ENCODE measurements at regions not wholly inside any gene's neighbourhood (a gene's known extent, or its start where the extent isn't known, plus 50 kb on each side); places are given as distances from the start of the nearest gene placed in this dataset.

- TF ChIP-seq, protein P1, sequence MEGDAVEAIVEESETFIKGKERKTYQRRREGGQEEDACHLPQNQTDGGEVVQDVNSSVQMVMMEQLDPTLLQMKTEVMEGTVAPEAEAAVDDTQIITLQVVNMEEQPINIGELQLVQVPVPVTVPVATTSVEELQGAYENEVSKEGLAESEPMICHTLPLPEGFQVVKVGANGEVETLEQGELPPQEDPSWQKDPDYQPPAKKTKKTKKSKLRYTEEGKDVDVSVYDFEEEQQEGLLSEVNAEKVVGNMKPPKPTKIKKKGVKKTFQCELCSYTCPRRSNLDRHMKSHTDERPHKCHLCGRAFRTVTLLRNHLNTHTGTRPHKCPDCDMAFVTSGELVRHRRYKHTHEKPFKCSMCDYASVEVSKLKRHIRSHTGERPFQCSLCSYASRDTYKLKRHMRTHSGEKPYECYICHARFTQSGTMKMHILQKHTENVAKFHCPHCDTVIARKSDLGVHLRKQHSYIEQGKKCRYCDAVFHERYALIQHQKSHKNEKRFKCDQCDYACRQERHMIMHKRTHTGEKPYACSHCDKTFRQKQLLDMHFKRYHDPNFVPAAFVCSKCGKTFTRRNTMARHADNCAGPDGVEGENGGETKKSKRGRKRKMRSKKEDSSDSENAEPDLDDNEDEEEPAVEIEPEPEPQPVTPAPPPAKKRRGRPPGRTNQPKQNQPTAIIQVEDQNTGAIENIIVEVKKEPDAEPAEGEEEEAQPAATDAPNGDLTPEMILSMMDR (conservative IDR thresholded peaks at IDR 0.05; ENCODE audit: low read length) = no peak
- DNase-seq (ENCODE audit: low read depth) = no peak
- no peak overlapping the region for H3K4me3 ChIP-seq (ENCODE audit: low read length)
Measured at GRCh38 chr2:67251741-67252140, 145.4 kb upstream of the ETAA1 start.

DNA sequence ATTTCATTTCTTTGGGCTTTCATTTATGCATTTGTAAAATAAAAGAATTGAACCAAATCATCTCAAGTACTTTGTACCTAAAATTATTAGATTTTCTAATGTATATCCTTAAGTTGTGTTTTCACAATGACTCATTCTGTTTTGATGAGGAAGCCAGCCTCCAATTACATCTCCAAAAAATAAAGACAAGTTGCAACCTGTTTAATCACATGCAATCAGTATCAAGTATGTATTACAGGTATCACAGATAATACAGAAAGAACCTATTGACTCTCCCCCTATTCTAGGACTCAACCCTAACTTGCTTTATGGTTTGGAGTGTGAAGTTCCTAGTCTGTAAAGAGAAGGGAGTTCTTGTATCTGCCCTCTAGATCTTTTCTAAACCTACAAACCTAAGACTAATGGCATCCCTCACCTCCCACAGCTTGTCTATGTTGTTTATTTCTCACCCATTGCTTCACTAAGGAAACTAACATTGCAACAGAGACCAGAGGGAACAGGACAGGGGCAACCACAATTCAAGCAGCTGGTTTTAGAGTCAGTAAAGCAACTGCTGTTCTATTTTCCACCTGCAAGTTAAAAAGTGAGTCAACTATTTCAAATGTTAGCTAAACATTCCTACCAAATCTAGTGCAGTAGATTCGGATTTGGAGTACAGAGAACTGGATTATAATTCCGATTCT is 141.1 kb upstream of the ETAA1 start:
- peak; percentile 68 for DNase-seq (ENCODE audit: low read depth)
- no peak overlapping the region for H3K4me3 ChIP-seq (ENCODE audit: low read length)
- TF ChIP-seq, protein P1 (conservative IDR thresholded peaks at IDR 0.05; ENCODE audit: low read length) = no peak

GRCh38 chr2:67256892-67257291 is 140.2 kb upstream of the ETAA1 start:
- DNase-seq (ENCODE audit: low read depth) = peak; percentile 16
- H3K4me3 ChIP-seq (ENCODE audit: low read length) = no peak overlapping the region
- TF ChIP-seq, protein P1 (conservative IDR thresholded peaks at IDR 0.05; ENCODE audit: low read length) = no peak

GRCh38 chr2:67258122-67258521 is 139.0 kb upstream of the ETAA1 start:
- DNase-seq (ENCODE audit: low read depth) = no peak
- TF ChIP-seq, protein P1 (conservative IDR thresholded peaks at IDR 0.05; ENCODE audit: low read length) = no peak

GRCh38 chr2:67258831-67259230 is 138.3 kb upstream of the ETAA1 start:
- TF ChIP-seq, protein P1 (conservative IDR thresholded peaks at IDR 0.05; ENCODE audit: low read length) = no peak
- H3K4me3 ChIP-seq (ENCODE audit: low read length) = no peak overlapping the region
- DNase-seq (ENCODE audit: low read depth) = no peak

More at GRCh38 chr2:67258122-67258521, 139.0 kb upstream of the ETAA1 start:
- H3K4me3 ChIP-seq (ENCODE audit: low read length) = no peak overlapping the region

- peak; percentile 92 for DNase-seq (ENCODE audit: low read depth)
- H3K4me3 ChIP-seq (ENCODE audit: low read length) = no peak overlapping the region
- TF ChIP-seq, protein P1 (conservative IDR thresholded peaks at IDR 0.05; ENCODE audit: low read length) = no peak
Measured at GRCh38 chr2:67259556-67260342, 137.4 kb upstream of the ETAA1 start.

All from AG10803 (cell line).